ENCODE measurements at regions not wholly inside any gene's neighbourhood (a gene's known extent, or its start where the extent isn't known, plus 50 kb on each side); places are given as distances from the start of the nearest gene placed in this dataset.
A peak's percentile ranks its signal among the peaks of the same experiment; 100 is the strongest.

DNA sequence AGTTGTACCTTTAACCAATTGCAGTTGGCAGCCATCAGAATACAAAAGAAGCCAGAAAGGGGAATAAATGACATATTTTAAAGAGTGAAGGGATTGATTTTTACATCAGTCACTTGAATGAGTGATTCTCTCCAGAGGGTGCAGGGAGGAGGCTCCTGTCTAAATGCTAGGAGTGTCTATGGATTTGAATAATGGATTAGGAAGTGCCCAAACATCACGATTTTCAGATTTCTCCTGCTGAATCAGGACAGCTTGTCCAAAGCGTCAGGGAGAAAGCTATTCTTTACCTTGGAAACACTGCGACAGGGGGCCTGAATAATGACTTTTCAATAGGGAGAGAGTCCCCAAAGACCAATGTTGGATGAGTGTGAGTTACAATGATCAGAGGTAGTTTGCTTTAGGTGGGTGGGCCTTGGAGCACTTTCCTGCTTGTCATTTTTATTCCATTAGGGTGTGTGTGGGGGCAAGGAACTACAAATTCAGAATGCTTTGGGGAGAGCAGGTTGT is 735.5 kb downstream of the KCNA4 start:
- BruUV-seq (replicated peaks) = no TSS peak
- no peak for TF ChIP-seq SP1 (IDR thresholded peaks at IDR 0.05; ENCODE audit: low read depth)
- TF ChIP-seq, protein P1, sequence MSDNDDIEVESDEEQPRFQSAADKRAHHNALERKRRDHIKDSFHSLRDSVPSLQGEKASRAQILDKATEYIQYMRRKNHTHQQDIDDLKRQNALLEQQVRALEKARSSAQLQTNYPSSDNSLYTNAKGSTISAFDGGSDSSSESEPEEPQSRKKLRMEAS (IDR thresholded peaks at IDR 0.05) = no peak
- TF ChIP-seq, protein P2, sequence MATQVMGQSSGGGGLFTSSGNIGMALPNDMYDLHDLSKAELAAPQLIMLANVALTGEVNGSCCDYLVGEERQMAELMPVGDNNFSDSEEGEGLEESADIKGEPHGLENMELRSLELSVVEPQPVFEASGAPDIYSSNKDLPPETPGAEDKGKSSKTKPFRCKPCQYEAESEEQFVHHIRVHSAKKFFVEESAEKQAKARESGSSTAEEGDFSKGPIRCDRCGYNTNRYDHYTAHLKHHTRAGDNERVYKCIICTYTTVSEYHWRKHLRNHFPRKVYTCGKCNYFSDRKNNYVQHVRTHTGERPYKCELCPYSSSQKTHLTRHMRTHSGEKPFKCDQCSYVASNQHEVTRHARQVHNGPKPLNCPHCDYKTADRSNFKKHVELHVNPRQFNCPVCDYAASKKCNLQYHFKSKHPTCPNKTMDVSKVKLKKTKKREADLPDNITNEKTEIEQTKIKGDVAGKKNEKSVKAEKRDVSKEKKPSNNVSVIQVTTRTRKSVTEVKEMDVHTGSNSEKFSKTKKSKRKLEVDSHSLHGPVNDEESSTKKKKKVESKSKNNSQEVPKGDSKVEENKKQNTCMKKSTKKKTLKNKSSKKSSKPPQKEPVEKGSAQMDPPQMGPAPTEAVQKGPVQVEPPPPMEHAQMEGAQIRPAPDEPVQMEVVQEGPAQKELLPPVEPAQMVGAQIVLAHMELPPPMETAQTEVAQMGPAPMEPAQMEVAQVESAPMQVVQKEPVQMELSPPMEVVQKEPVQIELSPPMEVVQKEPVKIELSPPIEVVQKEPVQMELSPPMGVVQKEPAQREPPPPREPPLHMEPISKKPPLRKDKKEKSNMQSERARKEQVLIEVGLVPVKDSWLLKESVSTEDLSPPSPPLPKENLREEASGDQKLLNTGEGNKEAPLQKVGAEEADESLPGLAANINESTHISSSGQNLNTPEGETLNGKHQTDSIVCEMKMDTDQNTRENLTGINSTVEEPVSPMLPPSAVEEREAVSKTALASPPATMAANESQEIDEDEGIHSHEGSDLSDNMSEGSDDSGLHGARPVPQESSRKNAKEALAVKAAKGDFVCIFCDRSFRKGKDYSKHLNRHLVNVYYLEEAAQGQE (IDR thresholded peaks at IDR 0.05; ENCODE audit: low read depth) = no peak
- TF ChIP-seq SIN3A (IDR thresholded peaks at IDR 0.05; ENCODE audit: low read depth) = no peak
- no peak for TF ChIP-seq SRF (IDR thresholded peaks at IDR 0.05; ENCODE audit: low read depth)
- no peak for TF ChIP-seq TCF7L2 (IDR thresholded peaks at IDR 0.05; ENCODE audit: borderline replicate concordance, extremely low read depth, insufficient read depth, insufficient read length)
- no peak for TF ChIP-seq EZH2 (IDR thresholded peaks at IDR 0.05)
- TF ChIP-seq FOSL1 (IDR thresholded peaks at IDR 0.05; ENCODE audit: low read depth) = no peak
- no peak for TF ChIP-seq ZFX (IDR thresholded peaks at IDR 0.05)
- no peak for TF ChIP-seq ZNF274 (IDR thresholded peaks at IDR 0.05; ENCODE audit: low read depth, low read length)
- TF ChIP-seq EZH2phosphoT487 (IDR thresholded peaks at IDR 0.05; ENCODE audit: borderline replicate concordance) = no peak
- CTCF ChIA-PET = no interaction called here
- no peaks in the 10 kb centered on the region for H3K9me3 ChIP-seq (ENCODE audit: control insufficient read depth in 1 of 2, insufficient read depth in 1 of 2, low read depth in 1 of 2, low read length in 2 of 2)
- no peaks in the 10 kb centered on the region for H3K36me3 ChIP-seq (ENCODE audit: control insufficient read depth in 1 of 2, insufficient read depth in 2 of 2, low read length in 2 of 2)
- POLR2A ChIA-PET = no interaction called here
- intact Hi-C loops (cut with micrococcal nuclease) = no loop called here
- RAD21 ChIA-PET (ENCODE audit: low non-redundant PET in 1 of 2, low total read pairs in 2 of 2, uncharacterized antibody in 2 of 2, unreplicated experiment in 2 of 2) = no interaction called here
- H3K9me2 ChIP-seq (ENCODE audit: insufficient read depth) = no peaks in the 10 kb centered on the region
- no peak for DNase-seq (ENCODE audit: low read depth, low spot score)
- H3K27me3 ChIP-seq (ENCODE audit: insufficient read depth, low read length) = no peaks in the 10 kb centered on the region
- H3K9ac ChIP-seq (ENCODE audit: low read length) = no peak overlapping the region
- no peak overlapping the region for H3K4me3 ChIP-seq (replicated peaks in 1 of 2; ENCODE audit: low read depth in 1 of 2, low read length in 2 of 2)
- H3K4me2 ChIP-seq (ENCODE audit: low read length) = peak overlapping the region; percentile 67
- H3K27ac ChIP-seq (ENCODE audit: low read depth, low read length) = no peak overlapping the region
- H2AFZ ChIP-seq (ENCODE audit: low read depth, low read length, poor library complexity, severe bottlenecking) = peak overlapping the region; percentile 44
- H3K79me2 ChIP-seq (ENCODE audit: insufficient read depth, low read length) = no peaks in the 10 kb centered on the region
- H4K20me1 ChIP-seq (ENCODE audit: insufficient read depth) = no peaks in the 10 kb centered on the region
- H3K4me1 ChIP-seq (ENCODE audit: control insufficient read depth in 1 of 2, insufficient read depth in 2 of 2, low read length in 2 of 2) = peaks cover 21 to 31% of the 10 kb centered on the region in 2 experiments
- ATAC-seq = no peak
